ENCODE measurements at regions not wholly inside any gene's neighbourhood (a gene's known extent, or its start where the extent isn't known, plus 50 kb on each side); places are given as distances from the start of the nearest gene placed in this dataset.

- H3K36me3 ChIP-seq (ENCODE audit: insufficient read depth, low read length) = no peaks in the 10 kb centered on the region
- peaks cover 17% of the 10 kb centered on the region for H3K4me1 ChIP-seq (ENCODE audit: insufficient read depth, low read length, poor library complexity, severe bottlenecking)
- no peak for TF ChIP-seq EZH2phosphoT487 (IDR thresholded peaks at IDR 0.05; ENCODE audit: borderline replicate concordance)
- TF ChIP-seq, protein P1, sequence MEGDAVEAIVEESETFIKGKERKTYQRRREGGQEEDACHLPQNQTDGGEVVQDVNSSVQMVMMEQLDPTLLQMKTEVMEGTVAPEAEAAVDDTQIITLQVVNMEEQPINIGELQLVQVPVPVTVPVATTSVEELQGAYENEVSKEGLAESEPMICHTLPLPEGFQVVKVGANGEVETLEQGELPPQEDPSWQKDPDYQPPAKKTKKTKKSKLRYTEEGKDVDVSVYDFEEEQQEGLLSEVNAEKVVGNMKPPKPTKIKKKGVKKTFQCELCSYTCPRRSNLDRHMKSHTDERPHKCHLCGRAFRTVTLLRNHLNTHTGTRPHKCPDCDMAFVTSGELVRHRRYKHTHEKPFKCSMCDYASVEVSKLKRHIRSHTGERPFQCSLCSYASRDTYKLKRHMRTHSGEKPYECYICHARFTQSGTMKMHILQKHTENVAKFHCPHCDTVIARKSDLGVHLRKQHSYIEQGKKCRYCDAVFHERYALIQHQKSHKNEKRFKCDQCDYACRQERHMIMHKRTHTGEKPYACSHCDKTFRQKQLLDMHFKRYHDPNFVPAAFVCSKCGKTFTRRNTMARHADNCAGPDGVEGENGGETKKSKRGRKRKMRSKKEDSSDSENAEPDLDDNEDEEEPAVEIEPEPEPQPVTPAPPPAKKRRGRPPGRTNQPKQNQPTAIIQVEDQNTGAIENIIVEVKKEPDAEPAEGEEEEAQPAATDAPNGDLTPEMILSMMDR (conservative IDR thresholded peaks at IDR 0.05; ENCODE audit: low read length) = no peak
Observed at GRCh38 chr18:59963229-59963628, 63.4 kb downstream of the PMAIP1 start.

DNA sequence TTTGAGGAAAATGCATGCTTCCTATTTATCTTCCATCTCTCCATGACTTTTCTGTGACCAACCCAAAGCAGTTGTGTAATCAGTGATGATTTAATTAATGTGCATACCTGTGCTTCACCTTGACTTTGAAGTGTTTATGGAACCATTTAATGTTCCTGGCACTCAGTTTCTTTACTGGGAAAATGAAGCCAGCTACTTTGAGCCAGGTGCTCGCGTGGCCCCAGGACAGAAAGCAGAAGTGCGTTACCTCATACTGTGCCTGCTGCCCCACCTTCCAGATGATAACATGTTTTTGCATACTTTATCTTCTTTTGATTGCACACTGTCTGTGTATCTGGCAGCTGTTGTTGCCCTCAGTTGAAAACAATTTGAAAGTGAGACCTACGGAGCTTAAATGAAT is 61.3 kb downstream of the PMAIP1 start:
- no peak for TF ChIP-seq EZH2phosphoT487 (IDR thresholded peaks at IDR 0.05; ENCODE audit: borderline replicate concordance)
- TF ChIP-seq, protein P1 (conservative IDR thresholded peaks at IDR 0.05; ENCODE audit: low read length) = no peak
- H2AFZ ChIP-seq (ENCODE audit: low read length) = no peak overlapping the region
- no peak overlapping the region for H3K9ac ChIP-seq (ENCODE audit: low read depth, low read length, poor library complexity, severe bottlenecking)

More at GRCh38 chr18:59963229-59963628, 63.4 kb downstream of the PMAIP1 start:
- no peak overlapping the region for H3K4me2 ChIP-seq (ENCODE audit: low read depth, low read length, poor library complexity, severe bottlenecking)
- H3F3A ChIP-seq (ENCODE audit: low read depth) = 0 out of 2 replicates have a peak, but pooled peaks cover 3% of the 10 kb centered on the region
- H2AFZ ChIP-seq (ENCODE audit: low read length) = no peak overlapping the region
- H3K79me2 ChIP-seq (ENCODE audit: insufficient read depth, low read length) = no peaks in the 10 kb centered on the region
- H3K27me3 ChIP-seq (ENCODE audit: insufficient read depth, low read length, poor library complexity, severe bottlenecking) = no peaks in the 10 kb centered on the region
- no peaks in the 10 kb centered on the region for H4K20me1 ChIP-seq (ENCODE audit: insufficient read depth, low read length, poor library complexity, severe bottlenecking)
- H3K4me3 ChIP-seq (ENCODE audit: low read length, poor library complexity, severe bottlenecking) = no peak overlapping the region
- no peak overlapping the region for H3K9ac ChIP-seq (ENCODE audit: low read depth, low read length, poor library complexity, severe bottlenecking)
- no peaks in the 10 kb centered on the region for H3K9me3 ChIP-seq (ENCODE audit: insufficient read depth, low read depth, low read length)
- no peaks in the 10 kb centered on the region for H3K9me2 ChIP-seq (replicated peaks; ENCODE audit: low read depth, low read length)

GRCh38 chr18:59960272-59960671 is 60.5 kb downstream of the PMAIP1 start:
- H3K9me2 ChIP-seq (replicated peaks; ENCODE audit: low read depth, low read length) = no peaks in the 10 kb centered on the region
- no peak for TF ChIP-seq EZH2phosphoT487 (IDR thresholded peaks at IDR 0.05; ENCODE audit: borderline replicate concordance)
- TF ChIP-seq, protein P1 (conservative IDR thresholded peaks at IDR 0.05; ENCODE audit: low read length) = no peak
- H3K27me3 ChIP-seq (ENCODE audit: insufficient read depth, low read length, poor library complexity, severe bottlenecking) = no peaks in the 10 kb centered on the region
- no peak overlapping the region for H3K4me2 ChIP-seq (ENCODE audit: low read depth, low read length, poor library complexity, severe bottlenecking)
- H3K36me3 ChIP-seq (ENCODE audit: insufficient read depth, low read length) = no peaks in the 10 kb centered on the region
- 0 out of 2 replicates have a peak, but pooled peaks cover 4% of the 10 kb centered on the region for H3F3A ChIP-seq (ENCODE audit: low read depth)
- no peaks in the 10 kb centered on the region for H3K9me3 ChIP-seq (ENCODE audit: insufficient read depth, low read depth, low read length)
- H3K4me1 ChIP-seq (ENCODE audit: insufficient read depth, low read length, poor library complexity, severe bottlenecking) = peaks cover 32% of the 10 kb centered on the region
- H3K79me2 ChIP-seq (ENCODE audit: insufficient read depth, low read length) = no peaks in the 10 kb centered on the region
- no peak overlapping the region for H3K9ac ChIP-seq (ENCODE audit: low read depth, low read length, poor library complexity, severe bottlenecking)
- no peak overlapping the region for H3K4me3 ChIP-seq (ENCODE audit: low read length, poor library complexity, severe bottlenecking)
- H2AFZ ChIP-seq (ENCODE audit: low read length) = no peak overlapping the region
- H4K20me1 ChIP-seq (ENCODE audit: insufficient read depth, low read length, poor library complexity, severe bottlenecking) = no peaks in the 10 kb centered on the region

More for the DNA sequence above, 61.3 kb downstream of the PMAIP1 start:
- H3K9me3 ChIP-seq (ENCODE audit: insufficient read depth, low read depth, low read length) = no peaks in the 10 kb centered on the region
- no peaks in the 10 kb centered on the region for H4K20me1 ChIP-seq (ENCODE audit: insufficient read depth, low read length, poor library complexity, severe bottlenecking)
- no peaks in the 10 kb centered on the region for H3K36me3 ChIP-seq (ENCODE audit: insufficient read depth, low read length)
- H3K4me3 ChIP-seq (ENCODE audit: low read length, poor library complexity, severe bottlenecking) = no peak overlapping the region
- H3F3A ChIP-seq (ENCODE audit: low read depth) = 0 out of 2 replicates have a peak, but pooled peaks cover 4% of the 10 kb centered on the region
- peaks cover 32% of the 10 kb centered on the region for H3K4me1 ChIP-seq (ENCODE audit: insufficient read depth, low read length, poor library complexity, severe bottlenecking)
- H3K4me2 ChIP-seq (ENCODE audit: low read depth, low read length, poor library complexity, severe bottlenecking) = no peak overlapping the region
- H3K9me2 ChIP-seq (replicated peaks; ENCODE audit: low read depth, low read length) = no peaks in the 10 kb centered on the region
- no peaks in the 10 kb centered on the region for H3K79me2 ChIP-seq (ENCODE audit: insufficient read depth, low read length)
- no peaks in the 10 kb centered on the region for H3K27me3 ChIP-seq (ENCODE audit: insufficient read depth, low read length, poor library complexity, severe bottlenecking)

Data from Loucy (cell line).